Prostate gland (tissue), 2 donors: ENCODE measurements at regions not wholly inside any gene's neighbourhood (a gene's known extent, or its start where the extent isn't known, plus 50 kb on each side); places are given as distances from the start of the nearest gene placed in this dataset.

Experiments used
- CTCF ChIP-seq, 4 experiments: fragments of 200-600 bp in 2 of 4; fragments of 450-650 bp in 2 of 4; sonication (generic) in 2 of 4; IDR thresholded peaks; 1 replicate in 3 of 4; 2 replicates in 1 of 4; pipeline ENCODE4 v1.5.1; 2016 to 2019; ENCODE audit warnings: antibody characterized with exemption in 4 of 4, mild to moderate bottlenecking in 2 of 4, moderate library complexity in 2 of 4
- POLR2AphosphoS5 ChIP-seq: sonication (generic); formaldehyde crosslinking; IDR thresholded peaks from one replicate; pipeline ENCODE4 v1.6.1; 2017; ENCODE audit warnings: antibody characterized with exemption

- TF ChIP-seq CTCF (IDR thresholded peaks at IDR 0.05), result no peak
- TF ChIP-seq POLR2AphosphoS5, result no peak
Measured at GRCh38 chr13:111519490-111520170, 199.2 kb downstream of the TEX29 start.
